GM12873 (cell line): ENCODE measurements at regions not wholly inside any gene's neighbourhood (a gene's known extent, or its start where the extent isn't known, plus 50 kb on each side); places are given as distances from the start of the nearest gene placed in this dataset.

Experiments used
- CTCF ChIP-seq: IDR thresholded peaks from 2 replicates; pipeline ENCODE4 v1.5.1; 2012; ENCODE audit warnings: low read depth, mild to moderate bottlenecking, moderate library complexity, low read length, control low read depth; ENCODE audit not compliant: insufficient read depth; ENCODE audit errors: missing control alignments

GRCh38 chr4:115396034-115396433 lies 282.6 kb upstream of the NDST4 start:
- no peak for TF ChIP-seq CTCF

DNA sequence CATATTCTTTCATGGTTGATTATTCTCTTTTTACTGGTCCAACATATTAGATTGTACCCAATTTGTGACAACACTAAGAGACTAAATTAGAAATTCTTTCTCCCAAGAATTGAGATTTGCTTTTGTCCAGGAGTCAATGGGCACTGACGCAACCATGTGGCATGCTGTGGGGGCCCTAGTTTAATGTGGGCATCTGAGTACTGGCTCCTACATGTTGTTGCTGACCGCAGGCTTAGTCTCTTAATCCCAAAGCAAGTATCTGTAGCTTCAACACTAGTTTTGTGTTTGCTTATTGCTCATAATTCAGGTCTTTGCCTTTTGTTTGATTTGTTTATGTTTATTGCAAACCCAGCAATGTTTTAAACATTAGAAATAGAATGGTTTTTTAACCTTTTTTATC lies 263.4 kb upstream of the NDST4 start:
- TF ChIP-seq CTCF: no peak

DNA sequence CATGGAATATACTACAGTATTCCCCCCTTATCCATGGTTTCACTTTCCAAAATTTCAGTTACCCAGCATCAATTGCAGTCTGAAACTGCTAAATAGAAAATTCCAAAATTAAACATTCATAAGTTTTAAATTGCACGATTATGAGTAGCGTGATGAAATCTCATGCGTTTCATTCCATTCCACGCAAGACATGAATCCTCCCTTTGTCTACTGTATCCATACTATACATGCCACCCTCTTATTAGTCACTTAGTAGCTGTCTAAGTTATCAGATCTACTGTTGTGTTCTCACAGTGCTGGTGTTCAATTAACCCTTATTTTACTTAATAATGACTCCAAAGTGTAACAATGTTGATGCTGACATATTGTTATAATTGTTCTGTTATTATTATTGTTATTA lies 261.2 kb upstream of the NDST4 start:
- TF ChIP-seq CTCF: no peak

GRCh38 chr4:115370490-115370889 lies 257.1 kb upstream of the NDST4 start:
- TF ChIP-seq CTCF: no peak

- no peak for TF ChIP-seq CTCF
These were observed 256.6 kb upstream of the NDST4 start for GRCh38 chr4:115370012-115370411.

- no peak for TF ChIP-seq CTCF
These were observed 253.0 kb upstream of the NDST4 start for GRCh38 chr4:115366390-115366789.

GRCh38 chr4:115365185-115365584 lies 251.8 kb upstream of the NDST4 start:
- no peak for TF ChIP-seq CTCF
